GM06990 (cell line): ENCODE measurements at regions not wholly inside any gene's neighbourhood (a gene's known extent, or its start where the extent isn't known, plus 50 kb on each side); places are given as distances from the start of the nearest gene placed in this dataset.

Experiments
- DNase-seq: peaks from one replicate; pipeline ENCODE4 v3.0.0-alpha.2; 2011; ENCODE audit not compliant: insufficient read length; ENCODE audit errors: extremely low read depth
- H3K27me3 ChIP-seq: replicated peaks from 2 replicates; pipeline ENCODE4 v1.6.0; 2011; ENCODE audit warnings: low read length; ENCODE audit not compliant: control insufficient read depth, insufficient read depth
- H3K36me3 ChIP-seq: 2 replicates; pipeline ENCODE4 v1.5.1; 2011; ENCODE audit warnings: low read length; ENCODE audit not compliant: control insufficient read depth, insufficient read depth
- H3K4me3 ChIP-seq: replicated peaks from 2 replicates; pipeline ENCODE4 v1.5.1; 2011; ENCODE audit warnings: low read depth, mild to moderate bottlenecking, control low read depth, low read length
- CTCF ChIP-seq: IDR thresholded peaks from 2 replicates; pipeline ENCODE4 v1.5.1; 2011; ENCODE audit warnings: low read length, control low read depth, mild to moderate bottlenecking, inconsistent platforms; ENCODE audit not compliant: insufficient read depth, poor library complexity, severe bottlenecking

DNA sequence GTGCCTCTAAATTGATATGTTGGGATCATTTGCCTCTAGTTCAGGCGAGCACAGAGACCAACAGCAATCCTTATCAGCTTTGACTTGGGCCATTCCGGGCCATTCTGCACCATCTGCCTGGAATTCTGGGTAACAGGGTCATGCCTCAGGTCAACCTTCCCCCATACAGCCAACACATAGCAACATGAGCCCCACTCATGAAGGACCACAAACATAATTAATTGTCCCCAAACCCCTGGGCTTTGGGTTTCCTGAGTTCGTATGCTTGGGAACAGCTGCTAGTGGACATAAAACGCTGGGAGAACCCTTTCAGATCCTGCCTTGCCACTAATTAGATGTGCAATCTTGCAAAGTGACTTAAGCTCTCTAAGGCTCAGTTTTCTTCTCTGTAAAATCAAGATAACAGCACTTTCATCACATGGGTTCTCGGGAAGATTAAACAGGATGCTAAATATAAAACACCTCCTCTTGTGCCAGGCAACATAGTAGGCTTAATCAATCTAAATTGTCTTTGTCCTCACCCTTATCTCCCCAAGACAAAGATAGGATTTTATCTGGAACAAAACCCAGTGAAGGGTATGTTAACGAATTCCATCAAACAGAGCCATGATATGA is 426.5 kb downstream of the CD83 start:
- no peak for TF ChIP-seq CTCF
- DNase-seq: no peak
- no peaks in the 10 kb centered on the region for H3K27me3 ChIP-seq
- no peak overlapping the region for H3K4me3 ChIP-seq
- no peaks in the 10 kb centered on the region for H3K36me3 ChIP-seq

DNA sequence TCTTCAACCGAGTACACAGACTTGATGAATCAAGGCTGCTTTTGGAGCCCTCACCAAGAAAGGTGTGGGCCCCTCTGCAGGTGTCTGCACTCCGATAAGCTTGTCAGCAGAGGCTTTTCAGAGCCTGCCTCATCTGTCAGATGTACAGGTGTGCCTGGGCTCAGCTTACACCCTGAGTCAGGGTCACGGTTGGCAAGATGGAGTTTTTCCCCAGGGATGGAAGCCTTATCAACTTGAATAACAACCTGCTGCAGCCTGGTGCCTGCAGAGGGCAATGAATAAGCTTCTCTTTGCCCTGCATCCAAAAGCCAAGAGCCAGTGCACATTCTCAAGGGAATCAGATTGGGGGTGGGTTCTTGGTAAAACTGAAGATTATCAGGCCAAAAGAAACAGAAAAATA is 427.1 kb downstream of the CD83 start:
- Histone ChIP-seq H3K27me3 (no peaks in the 10 kb centered on the region), H3K36me3 (no peaks in the 10 kb centered on the region), H3K4me3 (no peak overlapping the region)
- no peak for TF ChIP-seq CTCF
- DNase-seq: no peak

- DNase-seq: no peak
- H3K27me3 ChIP-seq: no peaks in the 10 kb centered on the region
- no peaks in the 10 kb centered on the region for H3K36me3 ChIP-seq
- no peak overlapping the region for H3K4me3 ChIP-seq
- TF ChIP-seq CTCF: no peak
Measured at GRCh38 chr6:14545496-14545895, 427.9 kb downstream of the CD83 start.

- Histone ChIP-seq H3K27me3 (0 out of 2 replicates have a peak, but pooled peaks cover 1% of the 10 kb centered on the region), H3K4me3 (no peak overlapping the region), H3K36me3 (no peaks in the 10 kb centered on the region)
- TF ChIP-seq CTCF: no peak
- no peak for DNase-seq
Measured at GRCh38 chr6:14546036-14546435, 428.5 kb downstream of the CD83 start.

DNA sequence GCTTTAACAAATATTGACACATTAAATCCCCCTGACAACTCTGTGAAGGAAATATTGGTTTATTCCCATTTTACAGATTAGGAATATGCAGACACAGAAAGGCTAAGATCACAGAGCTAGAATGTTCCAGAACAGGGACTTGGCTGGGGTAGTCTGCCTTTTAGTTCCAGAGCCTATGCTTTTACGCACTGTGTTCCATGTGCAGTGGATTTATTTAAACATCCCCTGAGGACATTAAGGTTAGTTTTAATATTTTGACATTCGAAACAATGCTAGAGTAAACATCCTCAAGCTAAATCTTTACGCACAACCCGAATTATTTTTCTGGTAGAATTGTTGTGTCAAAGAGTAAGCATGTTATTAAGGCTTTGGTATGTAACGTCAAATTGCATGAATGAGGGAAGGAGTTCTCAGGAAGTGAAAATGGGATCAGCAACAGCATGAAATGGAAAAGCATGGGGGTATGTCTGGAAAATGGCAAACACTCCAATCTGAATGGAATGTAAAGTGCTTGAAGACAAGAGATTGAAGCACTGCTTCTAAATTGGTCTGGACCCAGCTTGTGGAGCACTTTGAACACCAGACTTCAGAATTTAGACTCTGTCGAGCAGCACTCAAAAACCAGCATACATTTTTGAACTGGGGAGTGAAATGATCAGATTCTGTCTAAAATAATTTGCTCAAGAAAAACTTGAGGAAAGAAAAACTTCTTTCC is 429.9 kb downstream of the CD83 start:
- 0 out of 2 replicates have a peak, but pooled peaks cover 1% of the 10 kb centered on the region for H3K27me3 ChIP-seq
- no peak for DNase-seq
- no peak for TF ChIP-seq CTCF
- H3K4me3 ChIP-seq: no peak overlapping the region
- H3K36me3 ChIP-seq: no peaks in the 10 kb centered on the region

GRCh38 chr6:14549304-14549770 is 431.8 kb downstream of the CD83 start:
- no peak overlapping the region for H3K4me3 ChIP-seq
- H3K36me3 ChIP-seq: no peaks in the 10 kb centered on the region
- TF ChIP-seq CTCF: no peak
- H3K27me3 ChIP-seq: 0 out of 2 replicates have a peak, but pooled peaks cover 1% of the 10 kb centered on the region
- DNase-seq: no peak
